ENCODE measurements at regions not wholly inside any gene's neighbourhood (a gene's known extent, or its start where the extent isn't known, plus 50 kb on each side); places are given as distances from the start of the nearest gene placed in this dataset.
A peak's percentile ranks its signal among the peaks of the same experiment; 100 is the strongest.

DNA sequence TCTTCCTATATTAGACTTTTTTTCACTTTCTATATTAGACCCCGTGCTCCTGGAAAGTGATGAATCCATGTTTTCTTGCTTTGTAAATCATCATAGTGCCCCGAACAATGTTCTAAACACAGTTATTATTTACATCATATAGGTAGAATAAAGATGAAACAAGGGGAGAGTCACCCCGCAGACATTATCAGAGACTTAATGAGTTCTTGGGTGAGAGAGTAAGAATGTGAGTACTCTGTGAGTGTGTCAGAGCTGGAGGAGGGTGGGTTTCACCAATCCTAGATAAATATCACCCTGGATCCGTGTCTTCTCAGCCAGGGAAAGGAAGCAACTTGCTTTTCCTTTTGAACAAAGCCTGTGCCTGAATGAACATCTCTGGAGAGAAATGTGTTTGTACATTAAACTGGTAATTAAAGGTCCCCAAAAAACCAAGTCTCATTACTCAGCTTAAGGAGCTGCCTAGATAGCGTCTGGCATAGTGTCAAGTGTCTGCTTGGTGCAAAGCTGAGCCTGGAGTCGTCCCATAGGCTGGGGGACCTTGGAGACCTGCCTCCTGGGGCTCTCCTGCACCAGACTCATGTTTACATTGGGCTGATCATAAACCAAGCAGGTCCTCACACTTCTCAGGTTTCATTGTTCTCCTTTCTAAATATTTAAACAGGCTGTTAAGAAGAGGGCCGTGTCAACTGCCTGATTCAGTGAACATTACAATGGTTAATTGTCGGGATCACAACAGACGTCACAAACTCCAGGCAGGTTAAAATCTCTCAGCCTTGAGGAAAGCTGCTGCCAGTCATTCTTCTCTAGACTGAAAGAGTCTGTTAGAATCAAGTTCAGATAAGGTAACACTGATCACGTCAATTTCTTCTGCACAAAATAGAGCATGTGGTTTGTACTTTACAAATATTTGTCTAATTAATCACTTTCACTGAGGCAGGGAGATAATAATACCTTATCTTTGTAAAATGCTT is 179.7 kb upstream of the MYLIP start (continued):
- TF ChIP-seq CTCF (tag by site-specific recombination; IDR thresholded peaks at IDR 0.05) (no peak), PATZ1 (tag by site-specific recombination; IDR thresholded peaks at IDR 0.05) (peak; percentile 92), HOXA7 (CRISPR knock-in tag; IDR thresholded peaks at IDR 0.05; ENCODE audit: borderline replicate concordance) (no peak), ZNF140 (tag by site-specific recombination; IDR thresholded peaks at IDR 0.05) (no peak), ZNF211 (tag by site-specific recombination; IDR thresholded peaks at IDR 0.05; ENCODE audit: low read depth) (no peak), ZNF670 (tag by site-specific recombination; IDR thresholded peaks at IDR 0.05; ENCODE audit: low read depth) (no peak), ZNF146 (tag by site-specific recombination; IDR thresholded peaks at IDR 0.05) (no peak), ZSCAN23 (tag by site-specific recombination; IDR thresholded peaks at IDR 0.05) (0 out of 2 replicates have a peak, but pooled peaks have one; percentile 52), ZNF837 (tag by site-specific recombination; IDR thresholded peaks at IDR 0.05) (no peak), ZSCAN30 (tag by site-specific recombination; IDR thresholded peaks at IDR 0.05) (peak; percentile 90), ZNF677 (tag by site-specific recombination; IDR thresholded peaks at IDR 0.05) (no peak), ZNF423 (tag by site-specific recombination; IDR thresholded peaks at IDR 0.05) (peak; percentile 88), KLF17 (tag by site-specific recombination; IDR thresholded peaks at IDR 0.05) (peak; percentile 83; the same call in 1 of the 2 replicates), ZNF24 (tag by site-specific recombination; IDR thresholded peaks at IDR 0.05) (peak; percentile 91), ZNF544 (tag by site-specific recombination; IDR thresholded peaks at IDR 0.05) (no peak), ZNF416 (tag by site-specific recombination; IDR thresholded peaks at IDR 0.05) (no peak), GLI4 (tag by site-specific recombination; IDR thresholded peaks at IDR 0.05) (no peak), ZNF23 (tag by site-specific recombination; IDR thresholded peaks at IDR 0.05; ENCODE audit: borderline replicate concordance) (no peak), GLI2 (tag by site-specific recombination; IDR thresholded peaks at IDR 0.05; ENCODE audit: borderline replicate concordance, low read depth) (peak; percentile 89; the same call in 1 of the 2 replicates), GFI1B (tag by site-specific recombination; IDR thresholded peaks at IDR 0.05) (peak; percentile 77; the same call in 1 of the 2 replicates), ZNF362 (tag by site-specific recombination; IDR thresholded peaks at IDR 0.05) (no peak), IKZF3 (tag by site-specific recombination; IDR thresholded peaks at IDR 0.05) (peak; percentile 98), ZNF701 (tag by site-specific recombination; IDR thresholded peaks at IDR 0.05) (no peak), ZXDB (tag by site-specific recombination; IDR thresholded peaks at IDR 0.05) (peak; percentile 89), GLIS2 (tag by site-specific recombination; IDR thresholded peaks at IDR 0.05) (peak; percentile 87), ZNF121 (tag by site-specific recombination; IDR thresholded peaks at IDR 0.05) (no peak), AEBP2 (tag by site-specific recombination; IDR thresholded peaks at IDR 0.05; ENCODE audit: borderline replicate concordance) (no peak), ZNF335 (tag by site-specific recombination; conservative IDR thresholded peaks at IDR 0.05) (peak; percentile 95), ZNF292 (tag by site-specific recombination; IDR thresholded peaks at IDR 0.05; ENCODE audit: borderline replicate concordance, low read depth) (no peak), ZNF138 (tag by site-specific recombination; IDR thresholded peaks at IDR 0.05; ENCODE audit: borderline replicate concordance) (no peak)
- TF ChIP-seq, protein P1, sequence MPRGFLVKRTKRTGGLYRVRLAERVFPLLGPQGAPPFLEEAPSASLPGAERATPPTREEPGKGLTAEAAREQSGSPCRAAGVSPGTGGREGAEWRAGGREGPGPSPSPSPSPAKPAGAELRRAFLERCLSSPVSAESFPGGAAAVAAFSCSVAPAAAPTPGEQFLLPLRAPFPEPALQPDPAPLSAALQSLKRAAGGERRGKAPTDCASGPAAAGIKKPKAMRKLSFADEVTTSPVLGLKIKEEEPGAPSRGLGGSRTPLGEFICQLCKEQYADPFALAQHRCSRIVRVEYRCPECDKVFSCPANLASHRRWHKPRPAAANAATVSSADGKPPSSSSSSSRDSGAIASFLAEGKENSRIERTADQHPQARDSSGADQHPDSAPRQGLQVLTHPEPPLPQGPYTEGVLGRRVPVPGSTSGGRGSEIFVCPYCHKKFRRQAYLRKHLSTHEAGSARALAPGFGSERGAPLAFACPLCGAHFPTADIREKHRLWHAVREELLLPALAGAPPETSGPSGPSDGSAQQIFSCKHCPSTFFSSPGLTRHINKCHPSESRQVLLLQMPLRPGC (tag by site-specific recombination; IDR thresholded peaks at IDR 0.05): peak; percentile 93
